Dedifferentiated amniotic fluid mesenchymal stem cell (primary cell): ENCODE measurements at regions not wholly inside any gene's neighbourhood (a gene's known extent, or its start where the extent isn't known, plus 50 kb on each side); places are given as distances from the start of the nearest gene placed in this dataset.
"Not testable (repeated sequence)": the region's sequence is repeated elsewhere in the genome, so short reads cannot be mapped to it uniquely, and the experiment has no call there.

ENCODE experiments used
- DNase-seq: peaks from one replicate; pipeline ENCODE4 v3.0.0-alpha.2; 2016; ENCODE audit errors: extremely low spot score

- not testable (repeated sequence) for DNase-seq
Observed at GRCh38 chr1:121116522-121117297, 67.4 kb downstream of the FAM72B start.

- not testable (repeated sequence) for DNase-seq
Observed at GRCh38 chr1:121117298-121117611, 66.9 kb downstream of the FAM72B start.

GRCh38 chr1:121117622-121118479 lies 66.3 kb downstream of the FAM72B start:
- not testable (repeated sequence) for DNase-seq
